PC-3 (cell line): ENCODE measurements at regions not wholly inside any gene's neighbourhood (a gene's known extent, or its start where the extent isn't known, plus 50 kb on each side); places are given as distances from the start of the nearest gene placed in this dataset.

Experiments used
- EZH2 ChIP-seq: fragments of 300-600 bp; sonication (generic); IDR thresholded peaks from one replicate; pipeline ENCODE4 v1.6.1; 2017; ENCODE audit warnings: antibody characterized with exemption, mild to moderate bottlenecking, low read length; ENCODE audit not compliant: unreplicated experiment
- TF ChIP-seq, protein P1 (sequence below): fragments of 300-600 bp; sonication (generic); conservative IDR thresholded peaks from 2 replicates; pipeline ENCODE4 v1.5.1; 2017; ENCODE audit warnings: antibody characterized with exemption, low read depth, mild to moderate bottlenecking, low read length

GRCh38 chrX:137236837-137237236, 203.0 kb upstream of the GPR101 start:
- TF ChIP-seq, protein P1, sequence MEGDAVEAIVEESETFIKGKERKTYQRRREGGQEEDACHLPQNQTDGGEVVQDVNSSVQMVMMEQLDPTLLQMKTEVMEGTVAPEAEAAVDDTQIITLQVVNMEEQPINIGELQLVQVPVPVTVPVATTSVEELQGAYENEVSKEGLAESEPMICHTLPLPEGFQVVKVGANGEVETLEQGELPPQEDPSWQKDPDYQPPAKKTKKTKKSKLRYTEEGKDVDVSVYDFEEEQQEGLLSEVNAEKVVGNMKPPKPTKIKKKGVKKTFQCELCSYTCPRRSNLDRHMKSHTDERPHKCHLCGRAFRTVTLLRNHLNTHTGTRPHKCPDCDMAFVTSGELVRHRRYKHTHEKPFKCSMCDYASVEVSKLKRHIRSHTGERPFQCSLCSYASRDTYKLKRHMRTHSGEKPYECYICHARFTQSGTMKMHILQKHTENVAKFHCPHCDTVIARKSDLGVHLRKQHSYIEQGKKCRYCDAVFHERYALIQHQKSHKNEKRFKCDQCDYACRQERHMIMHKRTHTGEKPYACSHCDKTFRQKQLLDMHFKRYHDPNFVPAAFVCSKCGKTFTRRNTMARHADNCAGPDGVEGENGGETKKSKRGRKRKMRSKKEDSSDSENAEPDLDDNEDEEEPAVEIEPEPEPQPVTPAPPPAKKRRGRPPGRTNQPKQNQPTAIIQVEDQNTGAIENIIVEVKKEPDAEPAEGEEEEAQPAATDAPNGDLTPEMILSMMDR = no peak
- TF ChIP-seq EZH2 = no peak
